Activated CD4-positive, alpha-beta T cell treated with anti-CD3 and anti-CD28 coated beads, Interleukin-2, amount 50 U/mL, for 16 hours (primary cell): ENCODE measurements at regions not wholly inside any gene's neighbourhood (a gene's known extent, or its start where the extent isn't known, plus 50 kb on each side); places are given as distances from the start of the nearest gene placed in this dataset.
"Not testable (repeated sequence)": the region's sequence is repeated elsewhere in the genome, so short reads cannot be mapped to it uniquely, and the experiment has no call there.

Experiments
- DNase-seq: peaks from one replicate; pipeline ENCODE4 v3.0.0-alpha.2; 2020

DNA sequence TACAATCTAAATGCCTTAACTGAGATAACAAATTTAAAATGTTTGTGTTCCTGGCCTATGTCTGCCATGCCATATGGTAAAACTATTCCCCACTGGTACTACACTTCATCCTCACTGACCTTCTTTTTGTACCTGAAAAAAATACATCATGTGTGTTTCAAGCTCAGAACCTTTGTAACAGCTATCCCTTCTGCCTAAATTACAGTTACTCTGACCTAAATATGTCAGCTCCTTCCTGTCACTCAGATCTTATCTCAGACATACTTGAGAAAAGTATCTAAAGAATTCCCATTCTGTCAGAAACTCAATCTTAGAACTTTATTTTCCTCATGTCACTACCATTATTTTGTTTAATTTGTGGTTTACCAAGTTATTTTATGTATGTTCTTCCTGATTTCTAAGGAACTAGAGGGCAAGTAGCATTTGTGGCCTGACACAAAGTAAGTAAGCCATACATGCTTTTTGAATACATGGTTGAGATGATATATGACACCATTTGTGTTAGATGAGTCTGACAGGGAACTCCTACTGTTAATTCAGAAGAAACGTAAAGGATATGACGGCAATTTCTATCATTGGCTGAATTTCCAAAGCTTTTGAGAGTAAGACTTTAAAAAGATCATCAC is 456.5 kb upstream of the NDST3 start:
- no peak for DNase-seq

DNA sequence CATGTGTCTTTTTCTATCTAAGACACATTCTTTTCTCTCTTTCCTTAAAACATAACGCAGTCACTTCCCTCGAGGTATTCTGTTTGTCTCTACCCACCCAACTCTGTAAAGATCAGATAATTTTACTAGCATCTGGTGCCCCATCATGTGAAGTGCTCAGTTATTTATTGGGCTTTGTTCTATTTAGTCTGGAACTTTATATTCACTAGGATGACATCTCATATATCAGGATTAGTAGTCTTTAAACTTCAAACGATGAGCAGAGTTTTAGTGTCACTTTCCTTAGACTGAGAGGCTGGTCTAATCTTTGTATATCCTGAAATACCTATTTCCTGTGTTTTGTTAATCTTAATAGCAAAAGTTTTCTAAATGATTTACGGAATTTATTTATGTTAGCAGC is 445.5 kb upstream of the NDST3 start:
- DNase-seq, result no peak

DNA sequence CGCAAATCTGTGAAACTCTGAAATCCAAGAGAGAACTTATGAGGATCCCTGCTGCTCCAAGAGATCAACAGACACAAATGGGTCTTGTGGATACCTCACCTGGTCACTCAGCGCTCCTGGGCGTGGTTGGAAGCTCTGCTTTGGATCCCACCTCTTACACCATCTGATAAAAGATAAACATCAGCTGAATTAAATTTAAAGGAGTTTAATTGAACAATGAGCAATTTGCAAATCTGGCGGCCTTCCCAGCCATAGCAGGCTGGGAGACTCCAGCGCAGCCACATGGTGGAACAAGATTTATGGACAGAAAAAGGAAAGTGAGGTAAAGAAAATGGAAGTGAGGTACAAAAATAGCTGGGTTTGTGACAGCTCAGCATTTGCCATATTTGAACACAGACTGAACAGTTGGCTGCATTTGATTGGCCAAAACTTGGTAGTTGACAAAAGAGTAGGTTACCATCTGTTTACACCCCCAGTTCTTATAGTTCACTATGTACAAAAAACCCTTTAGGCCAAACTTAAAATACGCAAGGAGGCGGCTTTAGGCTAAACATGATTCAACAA is 437.3 kb upstream of the NDST3 start:
- DNase-seq, result no peak

DNA sequence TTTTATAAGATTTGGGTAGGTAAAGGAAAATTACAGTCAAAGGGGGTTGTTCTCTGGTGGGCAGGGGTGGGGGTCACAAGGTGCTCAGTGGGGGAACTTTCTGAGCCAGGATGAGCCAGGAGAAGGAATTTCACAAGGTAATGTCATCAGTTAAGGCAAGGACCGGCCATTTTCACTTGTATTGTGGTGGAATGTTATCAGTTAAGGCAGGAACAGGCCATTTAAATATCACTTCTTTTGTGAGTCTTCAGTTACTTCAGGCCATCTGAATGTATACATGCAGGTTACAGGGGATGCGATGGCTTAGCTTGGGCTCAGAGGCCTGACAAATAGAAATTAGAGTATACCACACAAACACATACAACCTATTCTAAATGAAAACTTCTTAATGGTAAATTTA is 434.9 kb upstream of the NDST3 start:
- not testable (repeated sequence) for DNase-seq

DNA sequence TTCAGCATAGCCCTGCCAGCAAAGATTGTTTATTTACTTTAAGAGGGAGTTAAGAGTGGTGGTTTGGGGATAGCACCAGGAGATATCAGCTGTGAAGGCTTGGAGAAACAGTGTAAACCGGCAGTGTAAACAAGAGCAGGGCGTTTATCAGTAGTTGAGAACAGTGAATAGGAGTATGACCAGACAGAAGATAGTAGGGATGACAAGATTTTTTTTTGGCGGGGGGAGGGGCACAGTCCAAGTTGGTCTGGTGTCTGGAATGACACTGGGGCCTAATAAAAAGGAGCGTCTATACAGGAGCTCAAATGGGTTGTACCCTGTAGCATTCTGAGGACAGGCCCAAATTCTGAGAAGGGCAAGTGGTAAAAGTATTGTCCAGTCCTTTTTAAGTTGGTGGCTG is 433.4 kb upstream of the NDST3 start:
- DNase-seq, result not testable (repeated sequence)

DNA sequence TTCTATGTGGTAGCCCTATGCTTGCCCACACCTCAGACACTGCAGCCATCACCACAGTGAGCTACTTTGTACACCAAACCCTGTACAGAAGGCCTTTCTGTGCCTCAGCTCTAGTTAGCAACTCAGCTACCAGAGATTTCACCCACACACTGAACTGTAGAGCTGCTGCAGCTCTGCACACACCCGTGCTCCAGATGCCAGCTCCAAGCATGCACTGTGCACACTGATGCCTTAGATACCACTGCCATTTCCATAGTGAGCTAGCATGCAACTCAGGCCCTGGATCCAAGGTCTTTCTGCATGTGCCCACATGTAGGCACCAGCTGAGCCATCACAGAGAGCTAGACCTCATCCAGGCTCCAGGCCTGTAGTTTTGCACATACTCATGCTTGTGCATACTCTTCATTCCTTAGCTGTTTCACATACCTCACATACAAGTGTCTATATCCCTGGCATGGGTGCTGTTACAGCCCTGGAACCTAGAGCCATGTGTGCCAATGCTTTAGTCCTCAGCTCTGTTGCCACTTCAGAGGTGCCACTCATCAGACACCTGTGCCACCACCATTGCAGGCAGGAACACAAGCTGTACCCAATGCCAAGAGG is 423.5 kb upstream of the NDST3 start:
- DNase-seq, result no peak

DNA sequence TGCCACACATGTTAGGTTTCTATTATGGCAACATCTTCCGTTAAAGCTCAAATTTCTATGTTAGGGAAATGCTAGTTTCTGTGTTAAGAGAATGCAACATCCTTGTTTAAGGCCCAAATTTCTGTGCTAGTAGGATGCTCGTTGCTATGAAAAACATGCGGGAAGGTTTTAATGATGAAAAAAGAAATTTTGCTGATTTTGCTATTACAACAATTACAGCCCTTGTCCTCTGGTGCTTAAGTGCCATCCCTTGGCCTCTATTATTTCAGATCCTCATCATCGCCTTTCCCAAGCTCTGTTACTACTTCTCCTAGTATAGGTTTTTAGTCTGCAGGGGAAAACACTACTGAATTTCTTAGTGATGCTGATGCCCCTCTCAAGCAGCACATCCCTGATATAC is 412.6 kb upstream of the NDST3 start:
- no peak for DNase-seq

DNA sequence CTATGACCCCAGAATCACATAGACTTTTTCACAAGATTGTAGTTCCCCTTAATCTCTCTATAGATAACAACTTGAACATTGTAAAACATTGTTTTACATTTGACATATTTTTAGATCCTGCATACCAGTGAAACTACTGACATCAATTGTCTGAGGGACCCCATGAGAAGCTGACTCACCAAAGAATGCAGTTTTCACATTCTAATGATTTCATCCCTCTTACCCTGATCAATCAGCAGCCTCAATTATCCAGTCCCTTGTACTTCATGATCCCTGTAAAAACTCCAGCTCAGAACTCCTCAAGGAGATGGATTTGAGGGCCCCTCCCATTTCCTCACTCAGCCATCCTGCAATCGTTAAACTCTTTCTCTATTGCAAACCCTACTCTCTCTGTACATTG is 411.0 kb upstream of the NDST3 start:
- no peak for DNase-seq

DNA sequence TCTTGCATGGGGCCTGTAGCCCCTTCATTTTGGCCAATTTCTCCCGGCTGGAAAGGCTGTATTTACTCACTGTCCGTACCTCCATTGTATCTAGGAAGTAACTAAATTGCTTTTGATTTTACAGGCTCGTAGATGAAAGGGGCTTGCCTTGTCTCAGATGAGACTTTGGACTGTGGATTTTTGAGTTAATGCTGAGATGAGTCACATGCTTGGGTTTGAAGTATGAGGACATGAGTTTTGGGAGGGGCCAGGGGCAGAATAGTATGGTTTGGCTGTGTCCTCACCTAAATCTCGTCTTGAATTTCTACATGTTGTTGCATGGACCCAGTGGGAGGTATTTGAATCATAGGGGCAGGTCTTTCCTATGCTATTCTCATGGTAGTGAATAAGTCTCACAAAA is 407.6 kb upstream of the NDST3 start:
- no peak for DNase-seq

DNA sequence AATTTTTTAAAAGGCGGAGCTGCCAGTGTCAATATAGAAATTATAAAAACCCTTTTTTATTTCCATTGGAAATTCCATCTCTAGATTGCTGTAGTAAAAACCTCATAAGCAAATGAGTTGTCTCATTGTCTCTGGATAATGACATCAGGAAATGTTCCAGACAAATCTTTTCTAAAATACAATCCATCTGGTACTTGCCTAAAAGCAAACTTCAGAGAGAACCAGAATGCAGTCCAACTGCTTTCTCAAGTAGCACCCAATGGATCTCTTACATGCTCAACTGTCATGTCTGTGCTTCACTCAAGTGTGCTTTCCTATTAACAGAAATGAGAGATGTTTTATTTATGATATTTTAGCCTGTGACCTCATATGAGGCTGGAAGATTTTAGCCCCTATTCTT is 399.6 kb upstream of the NDST3 start:
- no peak for DNase-seq

DNA sequence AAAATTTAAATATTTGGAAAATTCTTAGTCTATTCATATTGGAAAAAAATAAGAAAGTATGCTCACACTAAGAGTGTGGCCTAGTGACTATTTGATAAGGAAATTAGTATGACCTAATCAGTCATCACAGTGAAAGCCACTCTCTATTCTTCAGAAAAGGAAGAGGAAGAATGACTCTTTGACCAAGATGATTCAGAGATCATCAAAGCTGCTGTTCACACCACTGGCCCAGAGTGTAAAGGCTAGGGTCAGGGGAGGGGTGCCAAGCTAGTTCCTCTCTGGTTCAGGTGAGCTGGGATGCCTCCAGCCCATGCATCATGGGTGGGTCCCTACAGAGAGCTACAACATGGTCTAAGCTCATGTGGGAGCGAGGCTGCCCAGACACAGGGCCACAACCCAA is 396.9 kb upstream of the NDST3 start:
- no peak for DNase-seq

DNA sequence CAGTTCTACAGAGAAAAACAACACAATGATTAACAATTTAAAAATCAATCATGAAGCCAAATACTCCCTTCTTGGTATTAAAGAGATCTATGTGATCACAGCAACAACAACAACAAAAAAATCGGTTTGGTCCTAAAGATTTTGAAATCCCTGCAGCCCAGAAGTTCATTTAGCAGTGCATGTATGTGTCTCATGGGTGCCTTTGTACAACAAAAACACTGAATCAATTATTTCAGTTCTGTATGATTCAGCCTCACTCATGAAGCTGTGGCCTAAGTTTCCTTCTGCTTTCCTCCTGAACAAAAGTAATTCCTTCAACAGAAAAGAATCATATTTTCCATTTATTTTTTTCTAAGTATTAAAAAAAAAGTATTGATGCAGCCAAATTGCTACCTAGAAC is 393.4 kb upstream of the NDST3 start:
- DNase-seq, result no peak

DNA sequence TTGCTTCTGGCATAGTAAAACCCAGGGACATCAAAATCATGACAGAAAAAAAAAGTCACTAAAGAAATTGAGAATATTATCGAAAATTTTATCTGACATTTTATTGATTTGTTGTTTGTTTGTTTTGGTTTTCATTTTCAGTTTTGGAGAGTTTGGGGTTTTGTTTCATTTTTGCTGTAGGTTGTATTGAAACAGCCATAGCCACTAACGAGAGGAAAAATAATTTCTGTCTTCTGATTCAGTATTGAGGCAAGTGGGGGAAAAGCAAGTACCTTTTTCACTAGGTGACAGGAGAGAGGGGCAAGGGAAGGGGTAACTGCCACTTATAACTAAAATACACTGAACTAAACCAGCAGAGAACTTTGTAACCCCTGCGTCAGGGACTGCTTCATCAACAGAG is 392.8 kb upstream of the NDST3 start:
- DNase-seq, result no peak

DNA sequence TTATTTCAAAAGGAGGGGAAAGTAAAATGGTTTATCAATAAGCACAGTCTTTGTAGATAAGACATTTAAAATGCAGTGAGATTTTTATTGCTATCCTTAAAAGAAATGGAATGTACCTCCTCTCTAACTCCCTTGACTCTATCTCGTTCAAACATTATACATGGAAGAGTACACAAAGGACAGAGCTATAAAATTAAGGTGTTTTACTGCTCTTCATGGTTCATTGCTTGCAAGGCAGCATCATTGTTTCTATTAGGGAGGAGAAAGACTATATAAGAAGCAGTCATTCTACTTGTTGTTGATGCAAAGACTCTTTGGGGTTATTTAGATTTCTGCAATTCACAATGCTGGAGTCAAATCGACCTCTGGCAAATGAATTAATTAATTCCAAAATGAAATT is 380.2 kb upstream of the NDST3 start:
- no peak for DNase-seq

DNA sequence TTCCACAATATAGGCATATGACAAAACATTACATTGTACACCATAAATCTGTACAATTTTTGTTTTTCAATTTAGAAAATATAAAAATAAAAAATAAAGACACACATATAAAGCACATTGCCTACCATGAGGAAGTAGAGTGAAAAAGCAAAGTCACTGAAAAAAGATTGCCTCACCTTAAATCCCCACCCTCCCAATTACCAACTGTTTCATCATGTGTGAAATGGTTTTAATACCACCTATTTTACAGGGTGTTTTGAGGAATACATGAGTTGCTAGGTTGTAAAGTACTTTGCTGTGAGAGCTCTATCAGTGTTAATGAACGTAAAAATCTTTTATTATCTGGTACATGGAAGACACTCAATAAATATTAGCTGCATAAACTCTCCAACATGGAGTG is 373.6 kb upstream of the NDST3 start:
- no peak for DNase-seq

DNA sequence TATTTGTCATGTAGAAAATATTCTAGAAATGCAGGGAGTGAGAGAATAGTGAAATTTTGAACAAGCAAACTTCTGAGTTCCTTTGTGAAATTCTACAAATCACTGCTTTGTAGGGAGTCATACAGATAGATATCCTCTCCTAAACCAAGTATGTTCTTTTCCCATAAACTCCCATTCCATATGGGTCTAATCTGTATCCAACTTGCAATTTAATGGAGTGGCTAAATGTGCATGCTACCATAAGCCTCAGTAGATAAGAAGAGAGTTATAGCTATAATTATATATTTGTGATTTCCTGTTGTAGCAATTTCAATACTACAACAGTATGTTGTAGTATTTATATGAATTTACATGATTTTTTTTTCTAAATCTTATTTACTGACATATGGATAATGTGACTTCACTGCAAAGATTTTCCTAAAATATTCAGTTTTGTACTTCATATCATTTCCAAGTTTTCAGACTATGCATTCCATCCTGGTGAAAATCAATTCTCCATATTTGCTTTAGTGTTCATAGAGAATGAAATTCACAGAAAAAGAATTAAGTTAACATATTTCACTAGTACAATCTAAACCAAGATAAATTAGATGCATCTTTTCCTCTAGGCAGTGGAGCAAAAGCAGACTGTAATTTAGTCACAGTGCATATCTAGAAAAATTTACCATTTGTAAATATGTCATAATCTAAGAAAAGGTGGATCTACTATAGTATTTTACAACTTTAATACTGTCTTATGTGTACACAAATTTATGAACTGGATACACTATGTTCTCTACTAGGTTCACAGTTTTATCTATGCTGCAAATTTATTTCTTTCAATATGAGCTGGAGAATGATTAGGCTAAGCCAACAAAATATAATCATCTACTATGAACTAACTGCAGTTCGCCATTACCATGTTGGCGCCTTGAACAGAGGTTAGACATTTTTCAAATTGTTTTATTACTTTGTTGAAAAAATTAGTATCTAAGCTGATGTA is 372.9 kb upstream of the NDST3 start:
- DNase-seq, result no peak

DNA sequence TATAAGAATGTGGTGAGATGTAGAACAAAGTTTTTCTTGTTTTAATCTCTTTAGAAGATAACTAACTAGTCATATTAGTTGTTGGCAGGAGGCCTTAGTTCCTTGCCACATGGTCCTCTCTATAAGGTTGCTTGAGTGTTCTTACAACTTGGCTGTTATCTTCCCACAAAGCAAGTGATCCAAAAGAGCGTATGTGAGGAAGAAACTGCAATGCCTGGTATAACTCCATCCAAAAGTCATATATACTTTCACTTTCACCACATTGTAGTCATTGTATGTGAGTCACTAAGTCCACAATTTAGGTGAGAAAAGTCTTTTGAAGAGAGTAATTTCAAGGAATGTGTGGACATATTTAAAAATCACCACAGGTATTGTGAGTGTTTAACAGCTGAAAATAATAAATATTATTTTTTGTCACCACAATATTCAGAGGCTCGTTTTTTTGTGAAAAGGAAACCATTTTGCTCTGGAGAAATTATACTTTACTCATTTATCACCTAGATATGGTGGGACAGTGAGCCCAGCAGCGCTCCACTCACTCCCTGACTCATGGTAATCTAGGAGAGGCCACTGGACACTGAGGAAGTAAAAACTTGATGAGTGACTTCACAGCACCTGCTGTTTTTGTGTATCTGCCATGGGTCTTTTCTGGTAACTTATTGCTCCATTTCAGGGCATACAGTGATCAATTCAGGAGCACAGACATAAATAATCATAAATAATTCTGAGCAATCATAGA is 369.4 kb upstream of the NDST3 start:
- no peak for DNase-seq

DNA sequence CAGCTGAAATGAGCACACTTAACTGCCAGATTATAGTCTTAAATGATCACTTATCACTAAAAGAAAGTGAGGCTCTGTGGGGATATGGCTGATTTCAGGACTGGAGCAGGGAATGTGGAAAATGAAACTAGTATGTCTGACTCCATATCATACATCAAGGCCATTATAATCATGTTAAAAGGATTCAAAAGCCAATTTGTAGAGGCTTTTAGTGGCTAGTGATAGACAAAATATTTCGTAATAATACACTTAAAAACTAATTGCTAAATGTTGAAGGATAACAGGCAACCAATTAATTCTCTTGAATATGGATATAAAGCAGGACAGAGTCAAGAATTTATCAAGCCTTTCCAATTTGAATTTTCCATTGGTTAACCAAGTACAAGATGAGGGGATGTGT is 358.1 kb upstream of the NDST3 start:
- no peak for DNase-seq

DNA sequence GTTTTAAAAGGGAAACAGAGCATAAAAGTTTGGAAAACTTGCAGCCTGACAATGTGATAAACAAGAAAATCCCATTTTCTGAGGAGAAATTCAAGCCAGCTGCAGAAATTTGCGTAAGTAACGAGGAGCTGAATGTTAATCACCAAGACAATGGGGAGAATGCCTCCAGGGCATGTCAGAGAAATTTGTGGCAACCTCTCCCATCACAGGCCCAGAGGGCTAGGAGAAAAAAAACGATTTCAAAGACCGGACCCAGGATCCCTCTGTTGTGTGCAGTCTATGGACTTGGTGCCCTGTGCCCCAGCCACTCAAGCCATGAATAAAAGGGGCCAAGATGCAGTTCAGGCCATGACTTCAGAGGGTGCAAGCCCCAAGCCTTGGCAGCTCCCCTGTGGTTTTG is 355.4 kb upstream of the NDST3 start:
- no peak for DNase-seq

DNA sequence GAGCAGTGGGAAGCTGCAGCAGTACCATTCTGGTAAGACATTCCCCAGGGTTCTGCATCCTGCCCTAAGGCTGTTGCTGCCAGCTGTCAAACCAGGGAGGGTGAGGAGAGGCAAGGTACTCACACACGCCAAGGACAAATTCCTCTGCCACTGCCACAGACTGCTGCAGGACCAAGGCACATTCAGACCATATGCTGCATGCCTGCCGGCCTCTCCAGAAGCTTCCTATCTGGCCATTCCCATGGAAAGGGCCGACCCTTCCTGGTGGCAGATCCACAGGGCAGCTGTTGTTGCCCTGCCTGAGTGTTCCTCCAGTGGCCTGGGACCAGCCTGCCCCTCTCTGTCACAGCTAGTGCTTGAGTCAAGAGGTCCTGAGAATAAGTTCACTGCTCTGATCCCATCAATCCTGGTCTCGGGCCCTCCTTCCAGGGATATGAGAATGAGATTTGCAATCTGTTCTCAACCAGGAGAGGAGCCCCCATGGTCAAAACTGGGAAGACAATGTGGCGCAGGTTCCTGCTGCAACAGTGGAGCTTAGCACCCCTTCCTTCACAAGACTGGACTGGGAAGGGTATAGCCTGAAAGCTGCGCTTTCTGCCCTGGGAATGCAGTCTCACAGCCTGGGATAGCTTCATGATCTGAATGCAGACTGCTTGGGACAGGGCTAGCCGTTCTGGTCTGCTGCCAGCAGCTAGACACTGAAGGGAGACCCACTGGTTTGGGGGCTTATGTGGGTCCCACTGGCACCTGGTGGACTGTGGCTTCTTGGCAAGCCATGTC is 342.5 kb upstream of the NDST3 start:
- no peak for DNase-seq

DNA sequence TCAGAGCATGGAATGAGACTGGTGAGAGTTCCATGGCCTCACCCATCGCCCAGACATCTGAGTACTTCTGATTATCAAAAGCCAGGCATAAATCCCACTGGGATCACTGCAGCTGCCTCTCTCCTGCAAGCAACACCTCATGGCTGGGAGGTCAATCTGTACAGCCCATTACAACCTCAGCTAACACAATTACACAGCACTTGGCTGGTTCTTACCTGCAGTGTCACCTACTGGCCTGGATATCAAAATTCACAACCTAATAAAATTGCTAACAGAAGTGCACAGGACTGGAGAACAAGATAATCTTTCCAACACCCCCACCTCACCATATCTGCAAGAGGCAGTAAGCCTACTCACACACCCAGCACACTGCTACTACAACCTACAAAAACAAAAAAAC is 341.7 kb upstream of the NDST3 start:
- no peak for DNase-seq

DNA sequence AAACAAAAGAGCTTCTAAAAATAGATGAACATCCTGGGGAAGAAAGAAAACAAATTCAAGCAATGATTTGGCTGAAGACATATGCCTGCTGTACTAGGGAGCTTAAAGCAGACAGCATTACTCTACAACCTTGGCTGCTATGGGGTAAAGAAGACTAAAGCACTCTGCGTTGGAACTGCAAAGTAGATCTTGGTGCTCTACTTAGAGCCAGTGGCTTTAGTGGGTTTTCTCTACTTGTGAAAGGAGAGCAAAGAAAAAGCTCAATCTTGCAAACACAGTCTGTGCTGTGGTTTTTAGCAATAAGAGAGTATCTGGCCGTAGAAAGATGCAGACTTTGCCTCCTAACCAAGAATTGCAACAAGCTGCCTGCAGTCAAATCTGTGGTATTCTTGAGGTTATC is 334.7 kb upstream of the NDST3 start:
- no peak for DNase-seq
